Activated CD4-positive, alpha-beta T cell treated with anti-CD3 and anti-CD28 coated beads for 24 hours (primary cell): ENCODE measurements at regions not wholly inside any gene's neighbourhood (a gene's known extent, or its start where the extent isn't known, plus 50 kb on each side); places are given as distances from the start of the nearest gene placed in this dataset.

Source experiments
- DNase-seq, 2 donors: peaks; one replicate each; pipeline ENCODE4 v3.0.0-alpha.2; 2020; ENCODE audit warnings: low read depth in 2 of 2

- DNase-seq, result no peak
These were observed 1958.7 kb upstream of the IGFBP7 start for GRCh38 chr4:59068722-59069418.

DNA sequence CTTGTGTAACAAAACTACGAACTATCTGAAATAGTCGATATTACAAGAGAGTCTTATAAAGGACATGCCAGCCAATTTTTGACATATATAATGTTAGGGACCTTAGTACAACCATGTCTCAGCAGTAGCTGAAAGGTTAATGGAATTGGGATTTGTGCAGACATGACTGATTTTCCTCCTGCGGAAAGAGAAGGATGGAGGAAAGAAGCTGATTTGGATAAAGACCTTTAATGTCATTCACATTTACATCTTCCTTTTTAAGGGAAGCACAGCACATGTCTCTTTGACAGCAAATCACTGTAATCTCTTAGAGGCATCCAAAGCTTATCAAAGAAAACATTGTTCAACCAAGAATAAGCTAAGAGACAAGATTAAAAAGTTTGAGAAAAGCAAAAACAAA, 1976.2 kb upstream of the IGFBP7 start:
- DNase-seq, result no peak

DNA sequence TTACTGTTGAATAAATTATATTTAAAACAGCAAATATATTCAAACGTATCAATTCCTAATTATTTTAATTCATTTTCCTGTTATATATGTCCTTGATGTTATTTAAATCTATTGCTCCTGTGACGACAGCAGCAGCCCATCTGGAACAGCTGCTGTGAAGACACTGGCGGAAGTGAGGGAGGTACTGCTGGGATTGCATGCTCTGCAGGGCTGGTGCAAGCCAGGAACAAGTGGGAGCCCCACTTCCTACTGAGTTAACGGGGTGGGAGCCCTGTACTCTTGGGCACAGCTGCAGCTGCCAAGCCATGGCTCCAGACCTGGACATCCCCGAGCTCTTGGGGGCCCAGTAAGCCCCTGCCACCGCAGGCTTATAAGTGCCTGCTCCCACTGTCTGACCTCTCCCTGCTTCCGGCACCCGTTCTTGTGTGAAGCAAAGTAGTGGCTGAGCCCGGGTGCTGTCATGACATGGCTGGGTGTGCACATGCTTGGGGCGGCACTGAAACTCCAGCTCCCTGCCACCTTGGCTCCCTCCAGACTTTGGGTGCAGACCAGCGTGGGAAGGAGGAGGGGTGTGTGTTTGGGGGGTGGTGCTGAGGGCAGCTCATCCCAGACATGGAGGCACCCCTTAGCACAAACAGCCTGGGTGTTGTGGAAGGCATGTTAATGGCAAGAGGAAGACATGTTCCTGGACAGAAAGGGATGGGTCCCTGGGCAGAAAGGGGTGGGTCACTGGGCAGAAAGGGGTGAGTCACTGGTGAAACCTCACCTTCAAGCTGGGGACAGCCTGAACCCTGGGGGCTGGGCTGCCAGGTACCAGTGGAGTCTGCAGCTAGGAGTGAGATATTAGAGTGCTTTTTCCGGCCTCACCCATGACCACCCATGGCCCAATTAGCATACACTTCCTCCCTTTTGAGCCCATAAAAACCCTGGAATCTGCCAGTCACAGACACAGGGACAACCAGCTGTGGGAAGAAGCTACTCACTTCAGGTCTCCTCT, 1981.3 kb upstream of the IGFBP7 start:
- no peak for DNase-seq

GRCh38 chr4:59094505-59094904, 1984.3 kb upstream of the IGFBP7 start:
- DNase-seq, result no peak

GRCh38 chr4:59102311-59102710, 1992.1 kb upstream of the IGFBP7 start:
- DNase-seq, result no peak

- DNase-seq, result no peak
These were observed 2010.2 kb upstream of the IGFBP7 start for GRCh38 chr4:59120287-59120814.

DNA sequence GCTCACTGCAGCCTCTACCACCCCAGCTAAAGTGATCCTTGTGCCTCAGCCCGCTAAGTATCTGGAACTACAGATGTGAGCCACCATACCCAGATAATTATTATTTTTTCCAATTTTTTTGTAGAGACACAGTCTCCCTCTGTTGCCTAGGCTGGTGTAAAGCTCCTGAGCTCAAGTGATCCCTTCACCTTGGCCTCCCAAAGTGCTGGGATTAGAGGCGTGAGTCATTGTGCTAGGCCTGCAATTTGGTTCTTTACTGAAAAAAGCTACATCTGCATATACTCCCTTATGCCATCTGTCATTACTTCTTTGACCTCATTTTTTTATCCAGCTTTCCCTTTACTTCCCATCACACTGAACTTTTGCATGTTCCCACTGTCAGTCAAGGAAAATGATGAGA, 2012.4 kb upstream of the IGFBP7 start:
- no peak for DNase-seq

GRCh38 chr4:59126159-59126558, 2016.0 kb upstream of the IGFBP7 start:
- no peak for DNase-seq

GRCh38 chr4:59127006-59127405, 2016.8 kb upstream of the IGFBP7 start:
- DNase-seq, result no peak

DNA sequence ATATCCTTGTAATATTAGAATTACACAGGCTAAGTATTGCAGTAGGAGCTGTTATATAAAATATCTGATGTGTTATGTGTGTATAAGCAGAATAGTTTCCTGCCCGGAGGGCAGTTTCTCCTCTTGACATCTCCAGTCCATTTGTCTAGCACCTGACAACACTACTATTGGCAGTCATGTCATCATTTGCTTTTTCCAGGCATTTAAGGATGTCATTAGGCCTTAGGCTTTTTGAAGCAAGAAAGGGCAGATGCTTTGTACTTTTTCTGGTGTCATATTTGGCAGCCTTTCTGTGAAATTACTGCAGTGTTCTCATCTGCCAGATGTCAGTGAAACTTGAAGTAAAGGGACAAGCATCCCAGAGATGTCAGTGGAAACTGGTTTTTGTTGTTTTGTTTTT, 2017.6 kb upstream of the IGFBP7 start:
- DNase-seq, result no peak

DNA sequence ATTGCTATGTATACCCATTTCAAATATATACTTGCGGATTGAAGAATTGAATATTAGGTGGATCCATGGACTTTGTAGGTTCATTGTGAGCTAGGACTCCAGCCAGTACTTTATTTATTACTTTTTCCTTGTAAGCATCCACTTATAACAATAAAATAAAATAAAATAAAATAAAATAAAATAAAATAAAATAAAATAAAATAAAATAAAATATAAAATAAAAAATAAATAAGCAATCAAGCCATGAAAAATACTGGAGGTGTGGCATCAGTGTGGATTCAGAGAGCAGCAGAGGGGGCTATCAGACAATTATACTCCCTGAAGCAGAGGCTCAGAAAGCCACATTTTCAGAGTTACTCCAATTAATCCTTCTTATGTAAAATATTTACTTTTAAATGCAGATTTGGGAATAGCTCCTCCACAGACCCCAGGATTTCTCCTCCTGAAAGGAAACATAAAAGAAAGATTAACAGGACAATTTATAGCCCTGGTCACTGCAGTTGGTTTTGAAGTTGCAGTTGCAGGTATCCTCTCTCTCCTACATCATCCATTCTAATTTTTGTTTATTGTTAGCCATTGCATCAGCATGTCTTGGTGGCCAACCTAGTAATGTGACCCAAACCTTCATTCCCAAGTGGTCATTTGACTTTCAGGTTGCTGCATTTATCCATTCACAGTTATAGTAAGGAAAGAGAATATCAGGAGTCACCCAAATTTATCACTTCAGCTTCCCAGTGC, 2025.2 kb upstream of the IGFBP7 start:
- DNase-seq, result no peak

DNA sequence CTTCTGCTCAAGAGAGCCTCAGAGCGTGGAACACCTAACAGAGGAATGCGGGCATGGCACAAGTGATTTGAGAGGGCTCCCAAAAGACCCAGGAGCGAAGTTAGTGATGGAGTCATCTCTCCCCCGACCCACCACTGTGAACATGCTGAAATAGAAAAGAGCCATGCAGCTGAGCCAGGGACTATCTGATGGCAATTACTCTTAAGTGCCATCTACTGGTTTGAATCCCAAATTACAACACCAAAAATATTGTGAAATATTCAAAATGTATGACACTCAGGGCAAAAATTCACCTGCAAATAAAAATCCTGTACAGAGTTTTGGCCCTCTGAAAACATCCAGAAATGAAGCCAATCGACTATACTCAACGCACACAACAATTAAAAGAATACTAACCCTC, 2038.9 kb upstream of the ADGRL3 start:
- DNase-seq, result no peak

GRCh38 chr4:59175617-59176016, 2024.5 kb upstream of the ADGRL3 start:
- no peak for DNase-seq

DNA sequence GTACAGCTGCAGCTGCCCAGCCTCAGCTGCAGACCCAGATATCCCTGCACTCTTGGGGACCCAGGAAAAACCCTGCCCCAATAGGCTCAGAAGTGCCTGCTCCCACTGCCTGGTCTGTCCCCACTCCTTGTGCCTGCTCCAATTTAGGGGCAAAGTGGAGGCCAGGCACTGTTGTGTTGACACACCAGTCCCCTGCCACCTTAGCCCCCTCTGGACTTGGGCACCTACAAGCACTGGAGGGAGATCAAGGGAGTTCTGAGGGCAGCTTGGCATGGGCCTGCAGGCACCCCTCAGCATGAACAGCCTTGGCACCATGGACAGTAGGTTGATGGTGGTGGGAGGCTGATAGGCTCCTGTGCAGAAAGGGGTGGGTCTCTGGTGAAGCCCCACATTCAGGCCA, 2020.8 kb upstream of the ADGRL3 start:
- no peak for DNase-seq

DNA sequence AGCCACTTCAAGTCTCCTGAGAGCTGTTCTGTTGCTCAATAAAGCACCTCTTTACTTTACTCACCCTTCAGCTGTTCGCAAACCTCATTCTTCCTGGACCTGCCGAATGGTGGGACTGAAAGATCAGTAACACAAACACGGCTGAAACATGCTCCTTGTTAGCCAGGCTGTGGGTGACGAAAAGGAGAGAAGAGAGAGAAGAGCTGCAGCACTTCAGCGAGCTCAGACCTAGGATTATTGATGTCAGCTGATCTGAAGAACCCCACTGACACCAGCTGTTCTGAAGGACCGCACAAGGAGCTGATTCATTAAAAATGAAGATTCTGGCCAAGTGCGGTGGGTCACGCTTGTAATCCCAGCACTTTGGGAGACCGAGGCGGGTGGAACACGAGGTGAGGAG, 2020.0 kb upstream of the ADGRL3 start:
- no peak for DNase-seq

GRCh38 chr4:59180969-59181368, 2019.2 kb upstream of the ADGRL3 start:
- no peak for DNase-seq

DNA sequence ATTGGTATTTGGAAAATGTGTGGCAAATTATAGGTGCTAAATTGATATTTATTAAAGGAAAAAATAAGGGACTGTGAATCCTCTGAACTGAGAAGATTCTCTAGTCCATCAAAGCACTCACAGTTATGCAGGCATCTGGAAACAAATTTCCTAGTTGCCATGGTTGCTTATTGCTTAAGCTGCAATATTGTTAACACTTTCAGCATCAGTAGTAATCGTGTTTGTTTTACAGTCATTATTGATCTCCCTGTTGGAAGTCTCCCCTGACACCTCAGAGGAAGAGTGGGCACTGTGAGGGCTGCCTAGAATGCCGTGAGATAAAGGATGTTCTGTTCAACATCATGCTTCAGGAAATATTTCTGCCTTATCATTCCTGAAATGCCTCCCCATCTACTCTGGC, 2004.3 kb upstream of the ADGRL3 start:
- DNase-seq, result no peak

GRCh38 chr4:59200992-59201391, 1999.1 kb upstream of the ADGRL3 start:
- DNase-seq, result no peak

DNA sequence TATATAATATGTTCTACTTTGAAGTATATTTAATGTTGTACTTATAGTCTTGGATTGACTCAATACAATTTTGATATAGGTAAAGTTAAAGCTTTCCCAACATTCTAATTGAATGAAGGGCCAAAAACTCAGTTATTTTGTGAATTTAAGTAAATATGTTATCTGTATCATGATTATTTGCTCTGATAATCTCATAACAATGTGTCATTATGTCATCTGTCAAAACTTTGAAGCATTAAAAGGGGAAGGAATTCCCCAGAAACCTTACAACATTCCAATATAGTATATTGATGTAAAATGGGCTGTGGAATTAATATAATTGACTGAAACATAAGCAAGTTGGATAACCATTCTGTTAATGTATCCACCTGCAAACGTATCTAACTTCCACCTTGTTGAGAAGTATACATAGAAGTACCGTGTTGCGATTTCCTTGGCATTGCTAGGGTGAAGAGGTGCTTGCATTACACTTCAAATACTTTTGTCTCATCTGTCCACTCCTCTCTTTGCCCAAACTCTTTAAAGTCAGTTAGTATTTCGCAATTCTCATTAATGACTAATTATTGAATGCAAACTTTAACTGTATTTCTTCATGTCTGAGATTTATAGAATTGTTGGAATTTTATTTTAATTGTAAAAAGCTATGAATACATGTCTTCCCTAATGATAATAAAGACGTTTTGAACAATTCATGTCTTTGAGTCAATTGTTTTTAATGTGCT, 1982.1 kb upstream of the ADGRL3 start:
- DNase-seq, result no peak

GRCh38 chr4:59222221-59222620, 1977.9 kb upstream of the ADGRL3 start:
- no peak for DNase-seq

- DNase-seq, result no peak
These were observed 1976.7 kb upstream of the ADGRL3 start for GRCh38 chr4:59223292-59223941.
